Jurkat, Clone E6-1 (cell line): ENCODE measurements at regions not wholly inside any gene's neighbourhood (a gene's known extent, or its start where the extent isn't known, plus 50 kb on each side); places are given as distances from the start of the nearest gene placed in this dataset.
"Not testable (repeated sequence)": the region's sequence is repeated elsewhere in the genome, so short reads cannot be mapped to it uniquely, and the experiment has no call there.

Source experiments
- DNase-seq: peaks from one replicate; pipeline ENCODE4 v3.0.0-alpha.2; 2011; ENCODE audit warnings: low read depth, low spot score
- H3K4me3 ChIP-seq: 2 replicates; pipeline ENCODE4 v1.5.1; 2011; ENCODE audit warnings: mild to moderate bottlenecking, low read length, control low read depth, moderate library complexity

- DNase-seq, H3K4me3 ChIP-seq: not testable (repeated sequence)
These were observed 628.7 kb downstream of the GABRG2 start for GRCh38 chr5:162696272-162696671.

- no peak overlapping the region for H3K4me3 ChIP-seq
- DNase-seq: no peak
These were observed 631.8 kb downstream of the GABRG2 start for GRCh38 chr5:162699361-162699760.

GRCh38 chr5:162703914-162704313 lies 636.3 kb downstream of the GABRG2 start:
- no peak overlapping the region for H3K4me3 ChIP-seq
- DNase-seq: no peak

- no peak for DNase-seq
- no peak overlapping the region for H3K4me3 ChIP-seq
These were observed 643.7 kb downstream of the GABRG2 start for GRCh38 chr5:162711244-162711643.

GRCh38 chr5:162719720-162720119 lies 652.1 kb downstream of the GABRG2 start:
- DNase-seq: no peak

GRCh38 chr5:162721125-162721524 lies 653.6 kb downstream of the GABRG2 start:
- H3K4me3 ChIP-seq: no peak overlapping the region
- no peak for DNase-seq

More at GRCh38 chr5:162719720-162720119, 652.1 kb downstream of the GABRG2 start:
- no peak overlapping the region for H3K4me3 ChIP-seq

GRCh38 chr5:162752612-162753011 lies 684.8 kb upstream of the CCNG1 start:
- DNase-seq: no peak
- no peak overlapping the region for H3K4me3 ChIP-seq

GRCh38 chr5:162762119-162762518 lies 675.3 kb upstream of the CCNG1 start:
- no peak overlapping the region for H3K4me3 ChIP-seq
- DNase-seq: no peak

- no peak overlapping the region for H3K4me3 ChIP-seq
- peak; percentile 33 for DNase-seq
These were observed 668.4 kb upstream of the CCNG1 start for GRCh38 chr5:162769019-162769418.

GRCh38 chr5:162785673-162786072 lies 651.7 kb upstream of the CCNG1 start:
- DNase-seq: no peak
- no peak overlapping the region for H3K4me3 ChIP-seq

GRCh38 chr5:162786234-162786633 lies 651.2 kb upstream of the CCNG1 start:
- no peak for DNase-seq
- no peak overlapping the region for H3K4me3 ChIP-seq

- no peak overlapping the region for H3K4me3 ChIP-seq
- DNase-seq: no peak
These were observed 640.9 kb upstream of the CCNG1 start for GRCh38 chr5:162796507-162796906.

- no peak for DNase-seq
- H3K4me3 ChIP-seq: no peak overlapping the region
These were observed 637.1 kb upstream of the CCNG1 start for GRCh38 chr5:162800301-162800700.

- no peak overlapping the region for H3K4me3 ChIP-seq
- DNase-seq: no peak
These were observed 636.2 kb upstream of the CCNG1 start for GRCh38 chr5:162801235-162801634.

GRCh38 chr5:162806195-162806594 lies 631.2 kb upstream of the CCNG1 start:
- no peak overlapping the region for H3K4me3 ChIP-seq
- DNase-seq: no peak

GRCh38 chr5:162811071-162811470 lies 626.3 kb upstream of the CCNG1 start:
- H3K4me3 ChIP-seq: no peak overlapping the region
- DNase-seq: no peak

GRCh38 chr5:162816816-162817215 lies 620.6 kb upstream of the CCNG1 start:
- DNase-seq: no peak
- no peak overlapping the region for H3K4me3 ChIP-seq

GRCh38 chr5:162817364-162817763 lies 620.0 kb upstream of the CCNG1 start:
- no peak overlapping the region for H3K4me3 ChIP-seq
- DNase-seq: no peak

GRCh38 chr5:162821664-162822063 lies 615.7 kb upstream of the CCNG1 start:
- not testable (repeated sequence) for H3K4me3 ChIP-seq

GRCh38 chr5:162824360-162824759 lies 613.0 kb upstream of the CCNG1 start:
- H3K4me3 ChIP-seq: no peak overlapping the region
- no peak for DNase-seq

More at GRCh38 chr5:162821664-162822063, 615.7 kb upstream of the CCNG1 start:
- DNase-seq: not testable (repeated sequence)

GRCh38 chr5:162837155-162837554 lies 600.2 kb upstream of the CCNG1 start:
- DNase-seq: no peak
- H3K4me3 ChIP-seq: no peak overlapping the region

GRCh38 chr5:162842727-162843126 lies 594.7 kb upstream of the CCNG1 start:
- H3K4me3 ChIP-seq: no peak overlapping the region
- peak; percentile 1 for DNase-seq
